Esophagus squamous epithelium (tissue), 4 donors: ENCODE measurements at regions not wholly inside any gene's neighbourhood (a gene's known extent, or its start where the extent isn't known, plus 50 kb on each side); places are given as distances from the start of the nearest gene placed in this dataset.

ENCODE experiments used
- POLR2A ChIP-seq, 4 donors: fragments of 450-650 bp; IDR thresholded peaks; one replicate each; pipeline ENCODE4 v1.6.1; 2017; ENCODE audit warnings: antibody characterized with exemption in 4 of 4, mild to moderate bottlenecking in 4 of 4, moderate library complexity in 3 of 4
- TF ChIP-seq, protein P1 (sequence below), 6 experiments: fragments of 450-650 bp in 4 of 6; fragments of 200-600 bp in 2 of 6; sonication (generic) in 2 of 6; IDR thresholded peaks; one replicate each; pipeline ENCODE4 v1.5.1; 2016 to 2019; ENCODE audit warnings: antibody characterized with exemption in 6 of 6, mild to moderate bottlenecking in 4 of 6, moderate library complexity in 4 of 6

GRCh38 chrX:45788941-45789348, 588.3 kb upstream of the DIPK2B start:
- TF ChIP-seq POLR2A (IDR thresholded peaks at IDR 0.05), result no peak
- TF ChIP-seq, protein P1, sequence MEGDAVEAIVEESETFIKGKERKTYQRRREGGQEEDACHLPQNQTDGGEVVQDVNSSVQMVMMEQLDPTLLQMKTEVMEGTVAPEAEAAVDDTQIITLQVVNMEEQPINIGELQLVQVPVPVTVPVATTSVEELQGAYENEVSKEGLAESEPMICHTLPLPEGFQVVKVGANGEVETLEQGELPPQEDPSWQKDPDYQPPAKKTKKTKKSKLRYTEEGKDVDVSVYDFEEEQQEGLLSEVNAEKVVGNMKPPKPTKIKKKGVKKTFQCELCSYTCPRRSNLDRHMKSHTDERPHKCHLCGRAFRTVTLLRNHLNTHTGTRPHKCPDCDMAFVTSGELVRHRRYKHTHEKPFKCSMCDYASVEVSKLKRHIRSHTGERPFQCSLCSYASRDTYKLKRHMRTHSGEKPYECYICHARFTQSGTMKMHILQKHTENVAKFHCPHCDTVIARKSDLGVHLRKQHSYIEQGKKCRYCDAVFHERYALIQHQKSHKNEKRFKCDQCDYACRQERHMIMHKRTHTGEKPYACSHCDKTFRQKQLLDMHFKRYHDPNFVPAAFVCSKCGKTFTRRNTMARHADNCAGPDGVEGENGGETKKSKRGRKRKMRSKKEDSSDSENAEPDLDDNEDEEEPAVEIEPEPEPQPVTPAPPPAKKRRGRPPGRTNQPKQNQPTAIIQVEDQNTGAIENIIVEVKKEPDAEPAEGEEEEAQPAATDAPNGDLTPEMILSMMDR (IDR thresholded peaks at IDR 0.05), result no peak
